AG09309 (cell line): ENCODE measurements at regions not wholly inside any gene's neighbourhood (a gene's known extent, or its start where the extent isn't known, plus 50 kb on each side); places are given as distances from the start of the nearest gene placed in this dataset.

Source experiments
- DNase-seq: peaks from one replicate; pipeline ENCODE4 v3.0.0-alpha.2; 2010; ENCODE audit warnings: low read depth
- H3K4me3 ChIP-seq: 2 replicates; pipeline ENCODE4 v1.5.1; 2011; ENCODE audit warnings: mild to moderate bottlenecking, low read depth, low read length, moderate library complexity; ENCODE audit not compliant: control insufficient read depth
- CTCF ChIP-seq: IDR thresholded peaks from 2 replicates; pipeline ENCODE4 v1.5.1; 2011; ENCODE audit warnings: mild to moderate bottlenecking, low read depth, low read length, inconsistent platforms; ENCODE audit not compliant: insufficient read depth, control insufficient read depth; ENCODE audit errors: missing control alignments

- H3K4me3 ChIP-seq, result no peak overlapping the region
- TF ChIP-seq CTCF, result no peak
Measured at GRCh38 chr10:71042216-71042615, 153.9 kb upstream of the PCBD1 start.

GRCh38 chr10:71042699-71043098 lies 154.3 kb upstream of the PCBD1 start:
- DNase-seq, result no peak
- H3K4me3 ChIP-seq, result no peak overlapping the region

More at GRCh38 chr10:71042216-71042615, 153.9 kb upstream of the PCBD1 start:
- no peak for DNase-seq

GRCh38 chr10:71043858-71044257 lies 155.5 kb upstream of the PCBD1 start:
- H3K4me3 ChIP-seq, result no peak overlapping the region
- TF ChIP-seq CTCF, result no peak
- DNase-seq, result no peak

More at GRCh38 chr10:71042699-71043098, 154.3 kb upstream of the PCBD1 start:
- no peak for TF ChIP-seq CTCF

- no peak overlapping the region for H3K4me3 ChIP-seq
- no peak for DNase-seq
- no peak for TF ChIP-seq CTCF
Measured at GRCh38 chr10:71044720-71045119, 156.4 kb upstream of the PCBD1 start.

- TF ChIP-seq CTCF, result no peak
Measured at GRCh38 chr10:71045204-71045809, 156.9 kb upstream of the PCBD1 start.

GRCh38 chr10:71045936-71046335 lies 157.6 kb upstream of the PCBD1 start:
- no peak for DNase-seq
- TF ChIP-seq CTCF, result no peak
- H3K4me3 ChIP-seq, result no peak overlapping the region

More at GRCh38 chr10:71045204-71045809, 156.9 kb upstream of the PCBD1 start:
- H3K4me3 ChIP-seq, result no peak overlapping the region
- no peak for DNase-seq
